Ovary (tissue), 7 donors: ENCODE measurements at regions not wholly inside any gene's neighbourhood (a gene's known extent, or its start where the extent isn't known, plus 50 kb on each side); places are given as distances from the start of the nearest gene placed in this dataset.

ENCODE experiments used
- DNase-seq, 5 donors: peaks; one replicate each; pipeline ENCODE4 v3.0.0-alpha.2; 2019 to 2020
- H3K27ac ChIP-seq, 2 donors: fragments of 200-600 bp; one replicate each; pipeline versions ENCODE4 v1.5.1 to v1.8.0; 2019 to 2022
- H3K27me3 ChIP-seq: fragments of 200-600 bp; one replicate; pipeline ENCODE4 v1.8.0; 2022
- H3K36me3 ChIP-seq: fragments of 200-600 bp; sonication (generic); one replicate; pipeline ENCODE4 v1.5.1; 2019
- H3K4me1 ChIP-seq: one replicate; pipeline ENCODE4 v1.8.1; 2013; ENCODE audit warnings: mild to moderate bottlenecking, moderate library complexity; ENCODE audit not compliant: insufficient read depth
- H3K4me3 ChIP-seq: fragments of 200-600 bp; sonication (generic); one replicate; pipeline ENCODE4 v1.5.1; 2017
- H3K9me3 ChIP-seq, 2 donors: fragments of 200-600 bp in 1 of 2; sonication (generic) in 1 of 2; one replicate each; pipeline versions ENCODE4 v1.5.1 to v1.8.1; 2013 to 2019; ENCODE audit warnings: mild to moderate bottlenecking in 1 of 2, moderate library complexity in 1 of 2
- CTCF ChIP-seq, 3 donors: fragments of 450-650 bp in 2 of 3; fragments of 200-600 bp in 1 of 3; IDR thresholded peaks; one replicate each; pipeline versions ENCODE4 v1.5.1 to v1.8.0; 2016 to 2022; ENCODE audit warnings: antibody characterized with exemption in 3 of 3, mild to moderate bottlenecking in 1 of 3
- EP300 ChIP-seq: sonication (generic); formaldehyde crosslinking; IDR thresholded peaks from one replicate; pipeline ENCODE4 v1.6.1; 2017; ENCODE audit warnings: antibody characterized with exemption
- POLR2A ChIP-seq: fragments of 450-650 bp; IDR thresholded peaks from one replicate; pipeline ENCODE4 v1.6.1; 2017; ENCODE audit warnings: antibody characterized with exemption, mild to moderate bottlenecking, moderate library complexity
- WGBS, 3 donors: extraction: QIAGEN DNeasy Blood & Tissue Kit in 1 of 3; methylation state at CpG; one replicate each; pipeline versions ENCODE4 v1.1.5 to v1.1.7; 2013 to 2017; 5-methylcytosine and 5-hydroxymethylcytosine counted together
- intact Hi-C, 4 donors: fragments of 100-400 bp; cut with DNase I; formaldehyde crosslinking; loops; one replicate each; pipeline versions ENCODE4 v1.11.0 to v1.15.1; 2022 to 2023
- donor health status: DM: no; HTN: no; CAD: no; lungs with moderate emphysema.
- donor health status: DM: no; HTN: no; CAD: no.
- donor health status: Bipolar disorder and iron deficiency.
- donor health status: DM: no; HTN: no; CAD: no.
- donor health status: DM: yes; HTN: yes; CAD: no.

- intact Hi-C loops = no loop called here
- H3K9me3 ChIP-seq = no peaks in the 10 kb centered on the region
- H3K27ac ChIP-seq = peak overlapping the region in 1 of 2 donors; percentile 57
- no peaks in the 10 kb centered on the region for H3K36me3 ChIP-seq
- no peak for DNase-seq
- TF ChIP-seq CTCF (IDR thresholded peaks at IDR 0.05) = no peak
- TF ChIP-seq POLR2A = no peak
- TF ChIP-seq EP300 = no peak
- H3K27me3 ChIP-seq = no peaks in the 10 kb centered on the region
- 6 to 7% (median 7%) methylated on average over 3 of the region's 3 CpGs for WGBS, 3 donors
- H3K4me3 ChIP-seq = no peak overlapping the region
- no peaks in the 10 kb centered on the region for H3K4me1 ChIP-seq
Observed at GRCh38 chr6:22880686-22881433, 311.5 kb downstream of the HDGFL1 start.

DNA sequence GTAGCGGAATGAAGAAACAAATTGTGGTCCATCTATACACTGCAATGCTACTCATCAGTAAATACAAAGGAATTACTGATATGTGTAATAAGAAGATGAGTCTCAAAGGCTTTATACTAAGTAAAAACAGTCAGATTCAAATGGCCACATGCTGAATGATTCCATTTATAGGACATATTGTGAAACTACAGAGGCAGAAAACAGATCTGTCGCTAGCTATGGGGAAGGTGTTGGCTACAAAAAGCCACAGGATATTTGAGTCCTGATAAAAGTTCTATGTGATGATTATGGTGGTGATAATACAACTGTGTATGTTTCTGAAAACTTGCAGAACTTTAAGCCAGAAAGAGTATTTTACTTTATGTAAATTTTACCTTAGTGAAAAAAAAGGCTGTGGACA is 313.2 kb downstream of the HDGFL1 start:
- Histone ChIP-seq H3K4me1 (no peaks in the 10 kb centered on the region), H3K27me3 (no peaks in the 10 kb centered on the region), H3K36me3 (no peaks in the 10 kb centered on the region), H3K27ac (no peak overlapping the region), H3K4me3 (no peak overlapping the region), H3K9me3 (no peaks in the 10 kb centered on the region)
- intact Hi-C loops = no loop called here
- WGBS, 3 donors = 94 to 99% (median 95%) methylated on average over 2 of the region's 2 CpGs
- DNase-seq = no peak
- TF ChIP-seq CTCF (IDR thresholded peaks at IDR 0.05) = no peak
- TF ChIP-seq POLR2A = no peak
- no peak for TF ChIP-seq EP300

DNA sequence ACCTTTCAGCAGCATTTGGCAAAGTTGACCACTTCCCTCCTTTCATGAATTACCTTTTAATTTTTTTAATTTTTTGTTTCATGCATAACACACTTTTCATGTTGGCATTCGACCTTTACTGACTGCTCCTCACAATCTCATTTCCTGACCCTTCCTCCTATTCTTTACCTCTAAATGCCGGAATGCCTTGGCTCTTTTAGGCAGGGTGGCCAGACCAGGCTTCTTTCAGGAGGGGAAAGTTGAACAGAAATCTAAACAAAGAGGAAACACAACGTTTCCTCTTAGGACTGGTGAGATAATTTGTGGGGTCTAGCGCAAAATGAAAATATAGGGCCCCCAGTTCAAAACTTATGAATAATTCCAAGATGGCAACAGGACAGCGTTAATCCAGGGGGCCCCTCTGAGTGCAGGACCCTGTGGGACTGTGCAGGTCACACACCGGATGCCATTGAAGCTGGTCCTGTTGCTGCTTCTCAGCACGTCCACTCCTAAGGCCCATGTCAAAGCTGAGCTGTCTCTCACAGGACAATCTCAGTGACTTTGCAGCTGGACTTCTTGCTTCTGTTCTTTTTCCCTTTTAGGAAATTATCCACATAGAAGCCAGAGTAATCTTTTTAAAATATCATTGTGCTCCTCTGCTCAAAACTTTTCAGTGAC is 313.8 kb downstream of the HDGFL1 start:
- intact Hi-C loops = no loop called here
- H3K27ac ChIP-seq = no peak overlapping the region

DNA sequence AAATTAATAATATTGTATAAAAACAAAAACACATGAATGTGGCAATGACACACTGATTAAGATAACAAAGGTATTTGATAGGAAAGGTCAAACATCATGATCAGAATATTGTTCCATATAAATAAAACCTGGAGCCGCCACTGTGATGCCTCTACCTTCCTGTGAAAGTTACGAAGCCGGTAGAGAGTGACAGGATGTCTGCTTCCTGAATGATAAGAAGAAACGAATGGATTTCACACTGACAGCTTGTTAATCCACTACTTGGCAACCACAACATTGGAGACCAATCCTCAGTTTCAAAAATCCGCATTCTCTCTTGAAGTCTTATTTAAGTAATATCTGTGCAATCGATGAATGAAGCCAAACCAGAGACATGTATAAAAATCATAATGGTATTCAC is 315.1 kb downstream of the HDGFL1 start:
- Histone ChIP-seq H3K36me3 (no peaks in the 10 kb centered on the region), H3K4me1 (no peaks in the 10 kb centered on the region), H3K27me3 (no peaks in the 10 kb centered on the region), H3K27ac (no peak overlapping the region), H3K9me3 (no peaks in the 10 kb centered on the region), H3K4me3 (no peak overlapping the region)
- intact Hi-C loops = no loop called here
- TF ChIP-seq EP300 = no peak
- TF ChIP-seq CTCF (IDR thresholded peaks at IDR 0.05) = no peak
- no peak for TF ChIP-seq POLR2A
- DNase-seq = no peak
- WGBS, 3 donors = 85 to 93% (median 93%) methylated on average over 6 of the region's 6 CpGs

More for the DNA sequence above, 313.8 kb downstream of the HDGFL1 start:
- DNase-seq = no peak
- H3K27me3 ChIP-seq = no peaks in the 10 kb centered on the region
- no peaks in the 10 kb centered on the region for H3K4me1 ChIP-seq
- TF ChIP-seq EP300 (no peak), POLR2A (no peak), CTCF (IDR thresholded peaks at IDR 0.05) (no peak)
- no peaks in the 10 kb centered on the region for H3K9me3 ChIP-seq
- H3K36me3 ChIP-seq = no peaks in the 10 kb centered on the region
- H3K4me3 ChIP-seq = no peak overlapping the region
- WGBS, 3 donors = 69 to 84% (median 84%) methylated on average over 7 of the region's 7 CpGs
